OCI-LY3 (cell line): ENCODE measurements at regions not wholly inside any gene's neighbourhood (a gene's known extent, or its start where the extent isn't known, plus 50 kb on each side); places are given as distances from the start of the nearest gene placed in this dataset.

Source experiments
- CTCF ChIP-seq: fragments of 200-600, 300-600 bp; sonication (generic); IDR thresholded peaks from 2 replicates; pipeline ENCODE4 v1.5.1; 2014; ENCODE audit warnings: antibody characterized with exemption, low read length, low read depth
- EZH2phosphoT487 ChIP-seq: fragments of 200-600 bp; shearing (Covaris generic); IDR thresholded peaks from 2 replicates; pipeline ENCODE4 v1.6.1; 2018; ENCODE audit warnings: antibody characterized with exemption, mixed run types, low read depth

- TF ChIP-seq CTCF (no peak), EZH2phosphoT487 (no peak)
Observed at GRCh38 chr2:208549546-208550158, 143.1 kb downstream of the PTH2R start.
